ENCODE measurements at regions not wholly inside any gene's neighbourhood (a gene's known extent, or its start where the extent isn't known, plus 50 kb on each side); places are given as distances from the start of the nearest gene placed in this dataset.

GRCh38 chr5:107218457-107219193 lies 452.1 kb downstream of the EFNA5 start:
- ChIA-PET RAD21 (ENCODE audit: low non-redundant PET in 1 of 2, low total read pairs in 2 of 2, uncharacterized antibody in 2 of 2, unreplicated experiment in 2 of 2) (no interaction called here), CTCF (no interaction called here), POLR2A (no interaction called here)
- intact Hi-C loops (cut with micrococcal nuclease) = no loop called here
- H2AFZ ChIP-seq (ENCODE audit: low read depth, low read length, poor library complexity, severe bottlenecking) = no peak overlapping the region
- H3K9me2 ChIP-seq (ENCODE audit: insufficient read depth) = no peaks in the 10 kb centered on the region
- H3K27me3 ChIP-seq (ENCODE audit: insufficient read depth, low read length) = no peaks in the 10 kb centered on the region
- ATAC-seq = no peak
- no peak overlapping the region for H3K27ac ChIP-seq (ENCODE audit: low read depth, low read length)
- H3K9me3 ChIP-seq (ENCODE audit: control insufficient read depth in 1 of 2, insufficient read depth in 1 of 2, low read depth in 1 of 2, low read length in 2 of 2) = no peaks in the 10 kb centered on the region
- no peak overlapping the region for H3K4me2 ChIP-seq (ENCODE audit: low read length)
- no peaks in the 10 kb centered on the region for H4K20me1 ChIP-seq (ENCODE audit: insufficient read depth)
- no peak for DNase-seq (ENCODE audit: low read depth, low spot score)
- no peak overlapping the region for H3K4me3 ChIP-seq (replicated peaks in 1 of 2; ENCODE audit: low read depth in 1 of 2, low read length in 2 of 2)
- TF ChIP-seq ZFX (IDR thresholded peaks at IDR 0.05) = no peak
- TF ChIP-seq ELF1 (IDR thresholded peaks at IDR 0.05; ENCODE audit: borderline replicate concordance, low read depth) = no peak
- BruUV-seq (replicated peaks) = no TSS peak
- no peaks in the 10 kb centered on the region for H3K36me3 ChIP-seq (ENCODE audit: control insufficient read depth in 1 of 2, insufficient read depth in 2 of 2, low read length in 2 of 2)
- H3K4me1 ChIP-seq (ENCODE audit: control insufficient read depth in 1 of 2, insufficient read depth in 2 of 2, low read length in 2 of 2) = peaks cover 0 to 11% of the 10 kb centered on the region in 2 experiments; a peak in 1 of 4 replicates
- no peak overlapping the region for H3K9ac ChIP-seq (ENCODE audit: low read length)
- no peaks in the 10 kb centered on the region for H3K79me2 ChIP-seq (ENCODE audit: insufficient read depth, low read length)

GRCh38 chr5:107217721-107218130 lies 453.0 kb downstream of the EFNA5 start:
- H3K4me2 ChIP-seq (ENCODE audit: low read length) = no peak overlapping the region
- POLR2A ChIA-PET = no interaction called here
- peak; percentile 47 for TF ChIP-seq JUND (IDR thresholded peaks at IDR 0.05)
- TF ChIP-seq ZBTB33 (IDR thresholded peaks at IDR 0.05; ENCODE audit: extremely low read depth, insufficient replicate concordance, low read length) = no peak
- TF ChIP-seq YY1 (IDR thresholded peaks at IDR 0.05; ENCODE audit: extremely low read depth, insufficient replicate concordance, low read depth, low read length) = no peak
- no peak for TF ChIP-seq ELF1 (IDR thresholded peaks at IDR 0.05; ENCODE audit: borderline replicate concordance, low read depth)
- no peak for TF ChIP-seq SRF (IDR thresholded peaks at IDR 0.05; ENCODE audit: low read depth)
- TF ChIP-seq CBX3 (IDR thresholded peaks at IDR 0.05; ENCODE audit: low read depth) = no peak
- peak; percentile 31; the same call in 1 of the 2 replicates for TF ChIP-seq CEBPB (IDR thresholded peaks at IDR 0.05; ENCODE audit: low read depth)
- TF ChIP-seq TCF7L2 (IDR thresholded peaks at IDR 0.05; ENCODE audit: borderline replicate concordance, extremely low read depth, insufficient read depth, insufficient read length) = no peak
- TF ChIP-seq SP1 (IDR thresholded peaks at IDR 0.05; ENCODE audit: low read depth) = peak; percentile 53
- TF ChIP-seq CTCF (IDR thresholded peaks at IDR 0.05 in 2 of 3, conservative IDR thresholded peaks at IDR 0.05 in 1 of 3; ENCODE audit: borderline replicate concordance in 1 of 3, insufficient read depth in 1 of 3, low read depth in 2 of 3, low read length in 2 of 3) = no peak
- no peak for TF ChIP-seq SIN3A (IDR thresholded peaks at IDR 0.05; ENCODE audit: low read depth)
- TF ChIP-seq FOSL1 (IDR thresholded peaks at IDR 0.05; ENCODE audit: low read depth) = peak; percentile 42
- TF ChIP-seq ZFX (IDR thresholded peaks at IDR 0.05) = no peak
- no peak for TF ChIP-seq ATF3 (IDR thresholded peaks at IDR 0.05)
- no peak for TF ChIP-seq EZH2phosphoT487 (IDR thresholded peaks at IDR 0.05; ENCODE audit: borderline replicate concordance)
- no peak for TF ChIP-seq MAX (IDR thresholded peaks at IDR 0.05)
- TF ChIP-seq EGR1 (IDR thresholded peaks at IDR 0.05; ENCODE audit: low read depth) = no peak

More at GRCh38 chr5:107217721-107218130, 453.0 kb downstream of the EFNA5 start:
- DNase-seq (ENCODE audit: low read depth, low spot score) (peak; percentile 6), ATAC-seq (peak; percentile 60; the same call in 1 of the 2 replicates)
- CTCF ChIA-PET = no interaction called here
- BruUV-seq (replicated peaks) = no TSS peak
- Histone ChIP-seq H3K27me3 (ENCODE audit: insufficient read depth, low read length) (no peaks in the 10 kb centered on the region), H4K20me1 (ENCODE audit: insufficient read depth) (no peaks in the 10 kb centered on the region), H3K36me3 (ENCODE audit: control insufficient read depth in 1 of 2, insufficient read depth in 2 of 2, low read length in 2 of 2) (no peaks in the 10 kb centered on the region), H3K27ac (ENCODE audit: low read depth, low read length) (no peak overlapping the region), H3K79me2 (ENCODE audit: insufficient read depth, low read length) (no peaks in the 10 kb centered on the region), H3K9me2 (ENCODE audit: insufficient read depth) (no peaks in the 10 kb centered on the region), H3K4me3 (replicated peaks in 1 of 2; ENCODE audit: low read depth in 1 of 2, low read length in 2 of 2) (no peak overlapping the region), H3K4me1 (ENCODE audit: control insufficient read depth in 1 of 2, insufficient read depth in 2 of 2, low read length in 2 of 2) (peaks cover 0 to 11% of the 10 kb centered on the region in 2 experiments; a peak in 1 of 4 replicates), H2AFZ (ENCODE audit: low read depth, low read length, poor library complexity, severe bottlenecking) (no peak overlapping the region), H3K9ac (ENCODE audit: low read length) (no peak overlapping the region), H3K9me3 (ENCODE audit: control insufficient read depth in 1 of 2, insufficient read depth in 1 of 2, low read depth in 1 of 2, low read length in 2 of 2) (no peaks in the 10 kb centered on the region)
- intact Hi-C loops (cut with micrococcal nuclease) = no loop called here
- RAD21 ChIA-PET (ENCODE audit: low non-redundant PET in 1 of 2, low total read pairs in 2 of 2, uncharacterized antibody in 2 of 2, unreplicated experiment in 2 of 2) = no interaction called here

All from HCT116 (cell line).